ENCODE measurements at regions not wholly inside any gene's neighbourhood (a gene's known extent, or its start where the extent isn't known, plus 50 kb on each side); places are given as distances from the start of the nearest gene placed in this dataset.

- H3K4me1 ChIP-seq, result no peaks in the 10 kb centered on the region
- H3K9me3 ChIP-seq (replicated peaks), result no peaks in the 10 kb centered on the region
- DNase-seq, result no peak
- no peaks in the 10 kb centered on the region; the same call in 1 of the 2 replicates for H3K27me3 ChIP-seq
- H3K27ac ChIP-seq, result no peak overlapping the region
- H3K4me3 ChIP-seq, result no peak overlapping the region
- H3K36me3 ChIP-seq, result no peaks in the 10 kb centered on the region
Measured at GRCh38 chr3:132159145-132159544, 124.3 kb upstream of the CPNE4 start.

- no peak for DNase-seq
- H3K4me1 ChIP-seq, result no peaks in the 10 kb centered on the region
- no peaks in the 10 kb centered on the region for H3K9me3 ChIP-seq (replicated peaks)
- no peak overlapping the region for H3K27ac ChIP-seq
- H3K36me3 ChIP-seq, result no peaks in the 10 kb centered on the region
- no peak overlapping the region for H3K4me3 ChIP-seq
- no peaks in the 10 kb centered on the region; the same call in 1 of the 2 replicates for H3K27me3 ChIP-seq
Measured at GRCh38 chr3:132160198-132160597, 125.4 kb upstream of the CPNE4 start.

GRCh38 chr3:132161608-132162007 is 126.8 kb upstream of the CPNE4 start:
- Histone ChIP-seq H3K27me3 (no peaks in the 10 kb centered on the region), H3K9me3 (replicated peaks) (no peaks in the 10 kb centered on the region), H3K27ac (no peak overlapping the region), H3K4me3 (no peak overlapping the region), H3K36me3 (no peaks in the 10 kb centered on the region), H3K4me1 (no peaks in the 10 kb centered on the region)
- no peak for DNase-seq

- Histone ChIP-seq H3K36me3 (no peaks in the 10 kb centered on the region), H3K27me3 (no peaks in the 10 kb centered on the region), H3K27ac (no peak overlapping the region), H3K9me3 (replicated peaks) (no peaks in the 10 kb centered on the region), H3K4me1 (no peaks in the 10 kb centered on the region), H3K4me3 (no peak overlapping the region)
- DNase-seq, result no peak
Measured at GRCh38 chr3:132164469-132165092, 129.8 kb upstream of the CPNE4 start.

GRCh38 chr3:132167870-132168269 is 133.1 kb upstream of the CPNE4 start:
- H3K36me3 ChIP-seq, result no peaks in the 10 kb centered on the region
- H3K27me3 ChIP-seq, result no peaks in the 10 kb centered on the region
- no peak for DNase-seq
- no peak overlapping the region for H3K27ac ChIP-seq
- no peaks in the 10 kb centered on the region for H3K4me1 ChIP-seq
- H3K4me3 ChIP-seq, result no peak overlapping the region
- no peaks in the 10 kb centered on the region for H3K9me3 ChIP-seq (replicated peaks)

- H3K27me3 ChIP-seq, result no peaks in the 10 kb centered on the region
- no peaks in the 10 kb centered on the region for H3K4me1 ChIP-seq
- no peaks in the 10 kb centered on the region for H3K9me3 ChIP-seq (replicated peaks)
- no peak overlapping the region for H3K27ac ChIP-seq
- no peak for DNase-seq
- H3K4me3 ChIP-seq, result no peak overlapping the region
- no peaks in the 10 kb centered on the region for H3K36me3 ChIP-seq
Measured at GRCh38 chr3:132174500-132174899, 139.7 kb upstream of the CPNE4 start.

GRCh38 chr3:132180337-132180791 is 136.8 kb upstream of the ACP3 start:
- Histone ChIP-seq H3K4me1 (no peaks in the 10 kb centered on the region), H3K27me3 (peaks cover 3% of the 10 kb centered on the region; the same call in 1 of the 2 replicates), H3K4me3 (no peak overlapping the region), H3K27ac (no peak overlapping the region), H3K36me3 (no peaks in the 10 kb centered on the region), H3K9me3 (replicated peaks) (no peaks in the 10 kb centered on the region)
- DNase-seq, result peak in 1 of 2 experiments; percentile 60

- Histone ChIP-seq H3K36me3 (no peaks in the 10 kb centered on the region), H3K4me1 (no peaks in the 10 kb centered on the region), H3K9me3 (replicated peaks) (no peaks in the 10 kb centered on the region), H3K4me3 (no peak overlapping the region), H3K27ac (no peak overlapping the region), H3K27me3 (peaks cover 3% of the 10 kb centered on the region; the same call in 1 of the 2 replicates)
- DNase-seq, result no peak
Measured at GRCh38 chr3:132183811-132184210, 133.4 kb upstream of the ACP3 start.

- no peak overlapping the region for H3K27ac ChIP-seq
- H3K27me3 ChIP-seq, result peaks cover 3% of the 10 kb centered on the region; the same call in 1 of the 2 replicates
- DNase-seq, result no peak
- no peaks in the 10 kb centered on the region for H3K36me3 ChIP-seq
- H3K4me3 ChIP-seq, result no peak overlapping the region
- H3K9me3 ChIP-seq (replicated peaks), result no peaks in the 10 kb centered on the region
- no peaks in the 10 kb centered on the region for H3K4me1 ChIP-seq
Measured at GRCh38 chr3:132187746-132188145, 129.5 kb upstream of the ACP3 start.

- Histone ChIP-seq H3K9me3 (replicated peaks) (no peaks in the 10 kb centered on the region), H3K36me3 (no peaks in the 10 kb centered on the region), H3K4me1 (no peaks in the 10 kb centered on the region), H3K27ac (no peak overlapping the region), H3K4me3 (no peak overlapping the region), H3K27me3 (no peaks in the 10 kb centered on the region)
- DNase-seq, result no peak
Measured at GRCh38 chr3:132189601-132190000, 127.6 kb upstream of the ACP3 start.

GRCh38 chr3:132196113-132196512 is 121.1 kb upstream of the ACP3 start:
- Histone ChIP-seq H3K4me1 (no peaks in the 10 kb centered on the region), H3K36me3 (no peaks in the 10 kb centered on the region), H3K4me3 (no peak overlapping the region), H3K27ac (no peak overlapping the region), H3K9me3 (replicated peaks) (no peaks in the 10 kb centered on the region), H3K27me3 (no peaks in the 10 kb centered on the region)
- DNase-seq, result no peak

GRCh38 chr3:132198516-132198915 is 118.7 kb upstream of the ACP3 start:
- H3K4me3 ChIP-seq, result no peak overlapping the region
- H3K9me3 ChIP-seq (replicated peaks), result no peaks in the 10 kb centered on the region
- H3K27me3 ChIP-seq, result no peaks in the 10 kb centered on the region
- DNase-seq, result no peak
- H3K27ac ChIP-seq, result no peak overlapping the region
- no peaks in the 10 kb centered on the region for H3K4me1 ChIP-seq
- no peaks in the 10 kb centered on the region for H3K36me3 ChIP-seq

GRCh38 chr3:132199451-132199850 is 117.8 kb upstream of the ACP3 start:
- Histone ChIP-seq H3K9me3 (replicated peaks) (no peaks in the 10 kb centered on the region), H3K36me3 (no peaks in the 10 kb centered on the region), H3K27me3 (no peaks in the 10 kb centered on the region), H3K27ac (no peak overlapping the region), H3K4me3 (no peak overlapping the region), H3K4me1 (no peaks in the 10 kb centered on the region)
- DNase-seq, result no peak

- no peak for DNase-seq
- no peak overlapping the region for H3K27ac ChIP-seq
- no peaks in the 10 kb centered on the region for H3K36me3 ChIP-seq
- no peak overlapping the region for H3K4me3 ChIP-seq
- no peaks in the 10 kb centered on the region for H3K27me3 ChIP-seq
- no peaks in the 10 kb centered on the region; the same call in 1 of the 2 replicates for H3K4me1 ChIP-seq
- H3K9me3 ChIP-seq (replicated peaks), result no peaks in the 10 kb centered on the region
Measured at GRCh38 chr3:132202586-132202985, 114.6 kb upstream of the ACP3 start.

- Histone ChIP-seq H3K27ac (no peak overlapping the region), H3K36me3 (no peaks in the 10 kb centered on the region), H3K27me3 (no peaks in the 10 kb centered on the region), H3K9me3 (replicated peaks) (no peaks in the 10 kb centered on the region), H3K4me3 (no peak overlapping the region), H3K4me1 (no peaks in the 10 kb centered on the region; the same call in 1 of the 2 replicates)
- no peak for DNase-seq
Measured at GRCh38 chr3:132203889-132204596, 113.2 kb upstream of the ACP3 start.

- H3K4me3 ChIP-seq, result no peak overlapping the region
- H3K36me3 ChIP-seq, result no peaks in the 10 kb centered on the region
- no peak overlapping the region for H3K27ac ChIP-seq
- H3K27me3 ChIP-seq, result no peaks in the 10 kb centered on the region
- no peaks in the 10 kb centered on the region; the same call in 1 of the 2 replicates for H3K4me1 ChIP-seq
- H3K9me3 ChIP-seq (replicated peaks), result no peaks in the 10 kb centered on the region
- no peak for DNase-seq
Measured at GRCh38 chr3:132205609-132206008, 111.6 kb upstream of the ACP3 start.

Data from SJCRH30 (cell line).